H9 (cell line): ENCODE measurements at regions not wholly inside any gene's neighbourhood (a gene's known extent, or its start where the extent isn't known, plus 50 kb on each side); places are given as distances from the start of the nearest gene placed in this dataset.

ENCODE experiments used
- DNase-seq: peaks from one replicate; pipeline ENCODE4 v3.0.0-alpha.2; 2017
- H2AFZ ChIP-seq: one replicate; pipeline ENCODE4 v1.6.1; 2013; ENCODE audit warnings: mild to moderate bottlenecking, low read length, control low read depth, moderate library complexity
- H2AK5ac ChIP-seq: 2 replicates; pipeline ENCODE4 v1.6.1; 2013; ENCODE audit warnings: low read length, control low read depth, mixed read lengths; ENCODE audit not compliant: insufficient read length
- H2BK120ac ChIP-seq: one replicate; pipeline ENCODE4 v1.6.1; 2013; ENCODE audit warnings: low read depth, mild to moderate bottlenecking, low read length, control low read depth, inconsistent platforms; ENCODE audit not compliant: poor library complexity, severe bottlenecking
- H2BK12ac ChIP-seq: 2 replicates; pipeline ENCODE4 v1.6.1; 2013; ENCODE audit warnings: low read length, control low read depth, mixed read lengths, low read depth; ENCODE audit not compliant: insufficient read length
- H2BK15ac ChIP-seq: 2 replicates; pipeline ENCODE4 v1.6.1; 2013; ENCODE audit warnings: low read depth, low read length, control low read depth
- H2BK20ac ChIP-seq: one replicate; pipeline ENCODE4 v1.6.1; 2013; ENCODE audit warnings: low read depth, mild to moderate bottlenecking, low read length, control low read depth, inconsistent platforms; ENCODE audit not compliant: poor library complexity, severe bottlenecking
- H2BK5ac ChIP-seq: 2 replicates; pipeline ENCODE4 v1.6.1; 2013; ENCODE audit warnings: low read length, control low read depth, mixed read lengths; ENCODE audit not compliant: insufficient read length
- H3K14ac ChIP-seq: 2 replicates; pipeline ENCODE4 v1.6.1; 2013; ENCODE audit warnings: low read length, control low read depth; ENCODE audit not compliant: insufficient read depth
- H3K18ac ChIP-seq: 2 replicates; pipeline ENCODE4 v1.6.1; 2013; ENCODE audit warnings: low read depth, mild to moderate bottlenecking, mixed read lengths, low read length, control low read depth; ENCODE audit not compliant: insufficient read length
- H3K23ac ChIP-seq: 2 replicates; pipeline ENCODE4 v1.6.1; 2013; ENCODE audit warnings: low read length, control low read depth, mixed read lengths, low read depth; ENCODE audit not compliant: insufficient read length
- H3K23me2 ChIP-seq: 2 replicates; pipeline ENCODE4 v1.6.1; 2013; ENCODE audit warnings: low read depth, mild to moderate bottlenecking, mixed read lengths, low read length, control low read depth; ENCODE audit not compliant: insufficient read length, poor library complexity, severe bottlenecking
- H3K27ac ChIP-seq: 2 replicates; pipeline ENCODE4 v1.5.1; 2013; ENCODE audit warnings: low read length, control low read depth, mixed read lengths, low read depth; ENCODE audit not compliant: insufficient read length
- H3K27me3 ChIP-seq: 2 replicates; pipeline ENCODE4 v1.6.1; 2013; ENCODE audit warnings: low read length, control low read depth, inconsistent platforms; ENCODE audit not compliant: insufficient read depth
- H3K4ac ChIP-seq: 2 replicates; pipeline ENCODE4 v1.6.1; 2013; ENCODE audit warnings: low read depth, mild to moderate bottlenecking, control low read depth, inconsistent platforms, low read length, moderate library complexity
- H3K4me1 ChIP-seq: 2 replicates; pipeline ENCODE4 v1.6.1; 2013; ENCODE audit warnings: low read length, control low read depth, inconsistent platforms; ENCODE audit not compliant: insufficient read depth
- H3K4me2 ChIP-seq: 2 replicates; pipeline ENCODE4 v1.6.1; 2013; ENCODE audit warnings: low read length, control low read depth, mixed read lengths; ENCODE audit not compliant: insufficient read length, insufficient read depth
- H3K56ac ChIP-seq: 2 replicates; pipeline ENCODE4 v1.6.1; 2013; ENCODE audit warnings: low read depth, mild to moderate bottlenecking, mixed read lengths, low read length, control low read depth; ENCODE audit not compliant: insufficient read length
- H3K79me1 ChIP-seq: 2 replicates; pipeline ENCODE4 v1.6.1; 2013; ENCODE audit warnings: low read depth, mild to moderate bottlenecking, moderate library complexity, low read length, control low read depth, inconsistent platforms; ENCODE audit not compliant: insufficient read depth, poor library complexity, severe bottlenecking
- H3K79me2 ChIP-seq: 2 replicates; pipeline ENCODE4 v1.6.1; 2013; ENCODE audit warnings: low read length, control low read depth, inconsistent platforms; ENCODE audit not compliant: insufficient read depth
- H3K9ac ChIP-seq: 2 replicates; pipeline ENCODE4 v1.6.1; 2013; ENCODE audit warnings: low read length, control low read depth, mixed read lengths; ENCODE audit not compliant: insufficient read length; ENCODE audit errors: extremely low read depth
- H3K9me3 ChIP-seq: one replicate; pipeline ENCODE4 v1.6.1; 2013; ENCODE audit warnings: low read depth, low read length, inconsistent platforms; ENCODE audit not compliant: control insufficient read depth
- H3T11ph ChIP-seq: one replicate; pipeline ENCODE4 v1.6.1; 2013; ENCODE audit warnings: mild to moderate bottlenecking, low read length, control low read depth, inconsistent platforms
- H4K20me1 ChIP-seq: one replicate; pipeline ENCODE4 v1.6.1; 2013; ENCODE audit not compliant: control insufficient read depth, insufficient read length, insufficient read depth
- H4K5ac ChIP-seq: 2 replicates; pipeline ENCODE4 v1.6.1; 2013; ENCODE audit warnings: low read depth, mild to moderate bottlenecking, mixed read lengths, low read length, control low read depth; ENCODE audit not compliant: insufficient read length
- H4K8ac ChIP-seq: replicated peaks from 2 replicates; pipeline ENCODE4 v1.6.1; 2013; ENCODE audit warnings: low read length, control low read depth, mixed read lengths, low read depth; ENCODE audit not compliant: insufficient read length
- H4K91ac ChIP-seq: 2 replicates; pipeline ENCODE4 v1.6.1; 2013; ENCODE audit warnings: low read depth, mild to moderate bottlenecking, moderate library complexity, mixed read lengths, low read length, control low read depth; ENCODE audit not compliant: insufficient read length
- H3K27ac Mint-ChIP-seq, 3 experiments: 2 replicates in 2 of 3; 3 replicates in 1 of 3; pipeline ENCODE4 v1.8.0; 2020 to 2021; ENCODE audit warnings: mixed read lengths in 3 of 3, mild to moderate bottlenecking in 1 of 3, moderate library complexity in 1 of 3
- H3K27me3 Mint-ChIP-seq: 2 replicates; pipeline ENCODE4 v1.8.0; 2021; ENCODE audit warnings: low read depth, mild to moderate bottlenecking, moderate library complexity, mixed read lengths
- H3K36me3 Mint-ChIP-seq, 3 experiments: 2 replicates in 2 of 3; 3 replicates in 1 of 3; pipeline ENCODE4 v1.8.0; 2020 to 2021; ENCODE audit warnings: low read depth in 3 of 3, mixed read lengths in 3 of 3; ENCODE audit not compliant: insufficient read depth in 1 of 3
- H3K4me1 Mint-ChIP-seq, 2 experiments: 2 replicates each; pipeline ENCODE4 v1.8.0; 2020; ENCODE audit warnings: mixed read lengths in 2 of 2
- H3K4me3 Mint-ChIP-seq, 2 experiments: 2 replicates in 1 of 2; 3 replicates in 1 of 2; pipeline ENCODE4 v1.8.0; 2020 to 2021; ENCODE audit warnings: mild to moderate bottlenecking in 2 of 2, mixed read lengths in 2 of 2, moderate library complexity in 1 of 2
- H3K9me3 Mint-ChIP-seq, 2 experiments: 2 replicates in 1 of 2; 3 replicates in 1 of 2; pipeline ENCODE4 v1.8.0; 2020; ENCODE audit warnings: mild to moderate bottlenecking in 2 of 2, mixed read lengths in 2 of 2, moderate library complexity in 1 of 2
- CTCF ChIP-seq: fragments of 200-600 bp; sonication (generic); conservative IDR thresholded peaks from 3 replicates; pipeline ENCODE4 v1.8.0; 2021; ENCODE audit warnings: antibody characterized with exemption, mild to moderate bottlenecking
- WGBS: extraction: QIAGEN DNeasy Blood & Tissue Kit; methylation state at CpG from one replicate; pipeline ENCODE4 v1.1.7; 2013; ENCODE audit warnings: missing lambda C conversion rate, low lambda C conversion rate, mixed read lengths; ENCODE audit not compliant: insufficient read length; ENCODE audit errors: extremely low coverage; 5-methylcytosine and 5-hydroxymethylcytosine counted together

DNA sequence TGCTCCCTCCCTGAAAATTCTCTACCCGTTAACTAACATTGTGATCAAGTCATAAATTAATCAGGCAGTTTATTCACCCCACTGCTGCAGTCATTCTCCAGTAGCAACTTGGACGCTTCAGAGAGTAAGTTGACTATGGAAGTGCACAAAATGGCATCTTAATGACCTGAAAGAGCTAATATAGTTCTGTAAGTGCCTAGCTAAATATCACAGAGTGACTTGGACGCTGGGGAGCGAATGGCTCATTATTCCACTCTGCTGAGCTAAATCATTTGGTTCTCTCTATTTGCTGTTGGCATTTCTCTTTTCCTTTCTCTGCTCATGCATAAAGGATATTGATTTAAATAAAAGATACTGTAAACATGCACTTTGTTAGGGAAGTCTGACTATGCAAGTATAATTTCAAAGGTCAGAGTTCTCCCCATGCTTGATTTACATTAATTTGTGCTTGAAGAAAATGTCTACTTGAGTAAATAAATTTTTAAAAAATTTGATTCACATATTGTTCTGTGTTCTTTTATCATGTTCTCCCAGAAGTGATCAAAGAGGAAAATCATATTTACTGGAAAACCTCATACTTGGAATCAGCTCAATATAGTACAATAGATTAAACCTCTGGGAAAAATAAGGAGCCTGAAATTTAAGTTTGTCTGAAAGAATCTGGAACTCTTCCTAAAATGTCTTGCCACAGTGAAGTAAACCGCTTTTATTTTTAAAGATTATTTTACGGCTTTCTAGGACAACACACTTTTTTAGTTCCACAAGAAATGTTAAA, 169.5 kb upstream of the HAPLN1 start:
- no CpG with 5 or more reads among the region's 6 CpGs for WGBS
- H3K27ac ChIP-seq = no peak overlapping the region
- H4K91ac ChIP-seq = no peak overlapping the region
- H2AK5ac ChIP-seq = no peak overlapping the region
- Mint-ChIP-seq H3K27ac (no peak overlapping the region), H3K4me1 (no peaks in the 10 kb centered on the region), H3K36me3 (no peaks in the 10 kb centered on the region), H3K4me3 (no peak overlapping the region), H3K27me3 (no peaks in the 10 kb centered on the region), H3K9me3 (no peaks in the 10 kb centered on the region)
- no peak overlapping the region for H2AFZ ChIP-seq
- no peak overlapping the region for H3K14ac ChIP-seq
- H2BK5ac ChIP-seq = no peak overlapping the region
- H3K4ac ChIP-seq = no peak overlapping the region
- no peak for TF ChIP-seq CTCF
- no peak for DNase-seq
- H3K56ac ChIP-seq = no peak overlapping the region
- no peaks in the 10 kb centered on the region for H3K4me1 ChIP-seq
- H3K23me2 ChIP-seq = no peaks in the 10 kb centered on the region
- H3K23ac ChIP-seq = no peak overlapping the region
- no peaks in the 10 kb centered on the region for H3K79me1 ChIP-seq
- no peak overlapping the region for H2BK20ac ChIP-seq
- H3K9me3 ChIP-seq = no peaks in the 10 kb centered on the region
- no peak overlapping the region for H2BK15ac ChIP-seq
- H2BK12ac ChIP-seq = no peak overlapping the region
- H3K27me3 ChIP-seq = no peaks in the 10 kb centered on the region
- H3K18ac ChIP-seq = no peak overlapping the region
- H3T11ph ChIP-seq = no peak overlapping the region
- no peak overlapping the region for H4K8ac ChIP-seq
- H2BK120ac ChIP-seq = no peak overlapping the region
- no peak overlapping the region for H4K5ac ChIP-seq
- no peaks in the 10 kb centered on the region for H4K20me1 ChIP-seq
- no peak overlapping the region for H3K9ac ChIP-seq
- H3K79me2 ChIP-seq = no peaks in the 10 kb centered on the region
- no peak overlapping the region for H3K4me2 ChIP-seq
